PFSK-1 (cell line): ENCODE measurements at regions not wholly inside any gene's neighbourhood (a gene's known extent, or its start where the extent isn't known, plus 50 kb on each side); places are given as distances from the start of the nearest gene placed in this dataset.

Experiments
- TAF1 ChIP-seq: IDR thresholded peaks from 2 replicates; pipeline ENCODE4 v1.6.1; 2012; ENCODE audit warnings: low read length, control low read depth, borderline replicate concordance; ENCODE audit not compliant: insufficient read depth
- TF ChIP-seq, protein P1 (sequence below), 2 experiments: IDR thresholded peaks; 2 replicates each; pipeline versions ENCODE4 v1.6.1 to v1.8.0; 2011 to 2012; ENCODE audit warnings: low read depth in 2 of 2, low read length in 2 of 2, control low read depth in 1 of 2, inconsistent platforms in 1 of 2, mild to moderate bottlenecking in 1 of 2, moderate library complexity in 1 of 2; ENCODE audit not compliant: insufficient read depth in 1 of 2

DNA sequence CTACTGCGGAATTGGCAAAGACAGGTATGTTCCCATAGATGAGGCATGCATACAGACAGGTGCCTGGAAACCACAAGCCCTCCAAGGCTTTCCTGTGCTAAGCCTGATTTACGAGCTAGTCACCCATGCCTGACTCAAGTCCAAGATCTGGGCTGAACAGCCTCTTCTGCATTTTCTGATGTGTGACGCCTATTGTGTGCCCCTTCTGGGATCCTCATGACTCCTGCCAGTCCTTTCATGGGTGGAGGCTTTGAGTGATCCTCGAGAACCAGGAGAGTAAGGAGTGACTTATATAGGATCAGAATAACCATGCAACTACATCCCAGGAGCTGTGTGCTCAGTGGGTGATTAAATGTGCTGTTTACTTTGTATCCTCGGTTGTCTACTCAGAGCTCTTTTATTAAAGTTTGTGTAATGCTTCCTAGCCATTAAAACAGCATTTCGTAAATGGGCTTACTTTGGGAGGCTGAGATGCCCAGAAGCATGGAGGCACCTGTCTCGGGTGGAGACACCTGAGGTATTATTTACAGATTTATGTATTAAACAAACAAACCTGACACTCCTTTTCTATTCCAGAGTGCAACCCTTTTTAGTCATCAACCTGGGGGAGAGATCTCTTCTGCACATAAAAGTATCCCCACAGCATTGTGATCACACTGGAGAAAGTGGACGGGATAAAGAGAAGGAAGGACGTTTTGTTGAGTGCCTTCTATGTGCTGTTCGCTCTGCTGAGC is 373.0 kb upstream of the DYNLRB2 start:
- TF ChIP-seq, protein P1, sequence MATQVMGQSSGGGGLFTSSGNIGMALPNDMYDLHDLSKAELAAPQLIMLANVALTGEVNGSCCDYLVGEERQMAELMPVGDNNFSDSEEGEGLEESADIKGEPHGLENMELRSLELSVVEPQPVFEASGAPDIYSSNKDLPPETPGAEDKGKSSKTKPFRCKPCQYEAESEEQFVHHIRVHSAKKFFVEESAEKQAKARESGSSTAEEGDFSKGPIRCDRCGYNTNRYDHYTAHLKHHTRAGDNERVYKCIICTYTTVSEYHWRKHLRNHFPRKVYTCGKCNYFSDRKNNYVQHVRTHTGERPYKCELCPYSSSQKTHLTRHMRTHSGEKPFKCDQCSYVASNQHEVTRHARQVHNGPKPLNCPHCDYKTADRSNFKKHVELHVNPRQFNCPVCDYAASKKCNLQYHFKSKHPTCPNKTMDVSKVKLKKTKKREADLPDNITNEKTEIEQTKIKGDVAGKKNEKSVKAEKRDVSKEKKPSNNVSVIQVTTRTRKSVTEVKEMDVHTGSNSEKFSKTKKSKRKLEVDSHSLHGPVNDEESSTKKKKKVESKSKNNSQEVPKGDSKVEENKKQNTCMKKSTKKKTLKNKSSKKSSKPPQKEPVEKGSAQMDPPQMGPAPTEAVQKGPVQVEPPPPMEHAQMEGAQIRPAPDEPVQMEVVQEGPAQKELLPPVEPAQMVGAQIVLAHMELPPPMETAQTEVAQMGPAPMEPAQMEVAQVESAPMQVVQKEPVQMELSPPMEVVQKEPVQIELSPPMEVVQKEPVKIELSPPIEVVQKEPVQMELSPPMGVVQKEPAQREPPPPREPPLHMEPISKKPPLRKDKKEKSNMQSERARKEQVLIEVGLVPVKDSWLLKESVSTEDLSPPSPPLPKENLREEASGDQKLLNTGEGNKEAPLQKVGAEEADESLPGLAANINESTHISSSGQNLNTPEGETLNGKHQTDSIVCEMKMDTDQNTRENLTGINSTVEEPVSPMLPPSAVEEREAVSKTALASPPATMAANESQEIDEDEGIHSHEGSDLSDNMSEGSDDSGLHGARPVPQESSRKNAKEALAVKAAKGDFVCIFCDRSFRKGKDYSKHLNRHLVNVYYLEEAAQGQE (IDR thresholded peaks at IDR 0.05; ENCODE audit: insufficient read depth in 1 of 2, low read depth in 2 of 2, low read length in 2 of 2): no peak
- no peak for TF ChIP-seq TAF1
